ENCODE measurements at regions not wholly inside any gene's neighbourhood (a gene's known extent, or its start where the extent isn't known, plus 50 kb on each side); places are given as distances from the start of the nearest gene placed in this dataset.

- H2BK120ac ChIP-seq (ENCODE audit: low read depth, low read length): no peak overlapping the region
- H3K4me1 ChIP-seq (ENCODE audit: control insufficient read depth, insufficient read depth, low read length): no peaks in the 10 kb centered on the region
- H3K14ac ChIP-seq (replicated peaks; ENCODE audit: low read depth, low read length): no peak overlapping the region
- no peak overlapping the region for H4K5ac ChIP-seq (ENCODE audit: low read depth, low read length)
- dilution Hi-C loops (cut with HindIII; ENCODE audit: low sequenced_read_pairs, unreplicated experiment) (no loop called here), in situ Hi-C loops (cut with MboI; ENCODE audit: low sequenced_read_pairs) (no loop called here), intact Hi-C loops (cut with micrococcal nuclease) (no loop called here)
- no TSS peak for BruUV-seq (replicated peaks)
- no peaks in the 10 kb centered on the region for H3K9me1 ChIP-seq (ENCODE audit: insufficient read depth, low read length)
- no peak overlapping the region for H3K56ac ChIP-seq (ENCODE audit: extremely low read depth, insufficient read depth, low read length)
- H2BK15ac ChIP-seq (ENCODE audit: low read depth, low read length): no peak overlapping the region
- H4K91ac ChIP-seq (ENCODE audit: insufficient read depth, low read depth, low read length): no peak overlapping the region
- no peak overlapping the region for H3K18ac ChIP-seq (ENCODE audit: low read depth, low read length)
- no peak overlapping the region for H3K27ac ChIP-seq (ENCODE audit: insufficient read depth, low read length)
- no CpG with 5 or more reads among the region's 2 CpGs for WGBS, 2 experiments (ENCODE audit: extremely low coverage in 2 of 2, insufficient read length in 1 of 2)
- no peaks in the 10 kb centered on the region for H3K36me3 ChIP-seq (ENCODE audit: control insufficient read depth, insufficient read depth, low read length)
- ChIA-PET POLR2A (ENCODE audit: unreplicated experiment) (no interaction called here), CTCF (no interaction called here)
- no peaks in the 10 kb centered on the region for H3K79me1 ChIP-seq (ENCODE audit: low read depth in 1 of 2, low read length in 2 of 2)
- no peak for TF ChIP-seq RAD21 (IDR thresholded peaks at IDR 0.05; ENCODE audit: low read length)
- TF ChIP-seq MAFK (IDR thresholded peaks at IDR 0.05; ENCODE audit: low read depth, low read length): no peak
- no peak for TF ChIP-seq RCOR1 (IDR thresholded peaks at IDR 0.05; ENCODE audit: insufficient replicate concordance, low read length)
- TF ChIP-seq FOS (IDR thresholded peaks at IDR 0.05; ENCODE audit: low read depth, low read length): no peak
- TF ChIP-seq NFE2L2 (IDR thresholded peaks at IDR 0.05; ENCODE audit: low read depth, low read length): no peak
- TF ChIP-seq POLR2A (IDR thresholded peaks at IDR 0.05; ENCODE audit: low read depth, low read length): no peak
- no peak for TF ChIP-seq RFX5 (IDR thresholded peaks at IDR 0.05; ENCODE audit: low read depth, low read length)
- no peak for TF ChIP-seq CEBPB (IDR thresholded peaks at IDR 0.05; ENCODE audit: low read depth, low read length)
- TF ChIP-seq MXI1 (IDR thresholded peaks at IDR 0.05; ENCODE audit: borderline replicate concordance, low read depth, low read length): no peak
- TF ChIP-seq BHLHE40 (IDR thresholded peaks at IDR 0.05; ENCODE audit: low read depth, low read length): no peak
- no peak for TF ChIP-seq USF2 (IDR thresholded peaks at IDR 0.05; ENCODE audit: low read depth, low read length)
- no peak for TF ChIP-seq CHD1 (IDR thresholded peaks at IDR 0.05; ENCODE audit: low read depth, low read length)
- no peak for TF ChIP-seq CTCF (conservative IDR thresholded peaks at IDR 0.05; ENCODE audit: low read depth, low read length)
- TF ChIP-seq MAZ (IDR thresholded peaks at IDR 0.05; ENCODE audit: borderline replicate concordance, low read depth, low read length): no peak
- no peak for TF ChIP-seq SMC3 (IDR thresholded peaks at IDR 0.05; ENCODE audit: low read depth, low read length)
- TF ChIP-seq ELK1 (IDR thresholded peaks at IDR 0.05; ENCODE audit: borderline replicate concordance, low read depth, low read length): no peak
- no peak overlapping the region for H2AK5ac ChIP-seq (ENCODE audit: low read depth, low read length)
- H3K27me3 ChIP-seq (ENCODE audit: control insufficient read depth, insufficient read depth, low read length): no peaks in the 10 kb centered on the region
- H2AFZ ChIP-seq (replicated peaks; ENCODE audit: low read length, poor library complexity): no peak overlapping the region
- no peak for DNase-seq
- H4K8ac ChIP-seq (ENCODE audit: low read depth in 2 of 2, low read length in 2 of 2): no peak overlapping the region
- H4K20me1 ChIP-seq (ENCODE audit: insufficient read depth, low read length): no peaks in the 10 kb centered on the region
- H3K4me2 ChIP-seq (ENCODE audit: low read depth, low read length): no peak overlapping the region
- no peak overlapping the region for H2BK20ac ChIP-seq (ENCODE audit: low read depth, low read length)
- H3K4ac ChIP-seq (ENCODE audit: low read depth, low read length): no peak overlapping the region
- H3K9me3 ChIP-seq (ENCODE audit: control insufficient read depth, insufficient read depth, low read length): peaks cover 7% of the 10 kb centered on the region; the same call in 1 of the 2 replicates
- no peak overlapping the region for H3K9ac ChIP-seq (ENCODE audit: low read depth, low read length)
- no peak overlapping the region for H2BK5ac ChIP-seq (ENCODE audit: low read depth, low read length, poor library complexity, severe bottlenecking)
- no peak overlapping the region for H3K4me3 ChIP-seq (ENCODE audit: insufficient read depth, low read depth, low read length)
- no peak overlapping the region for H3K23ac ChIP-seq (ENCODE audit: low read depth, low read length)
- H2AK9ac ChIP-seq (replicated peaks; ENCODE audit: low read depth, low read length, poor library complexity): no peak overlapping the region
- ATAC-seq (ENCODE audit: low read depth): no peak
Observed at GRCh38 chr3:147886879-147887278, 477.7 kb downstream of the ZIC1 start.

All from IMR-90 (cell line).